ENCODE measurements at regions not wholly inside any gene's neighbourhood (a gene's known extent, or its start where the extent isn't known, plus 50 kb on each side); places are given as distances from the start of the nearest gene placed in this dataset.

GRCh38 chr11:13184295-13184794, 93.2 kb upstream of the BMAL1 start:
- Histone ChIP-seq H2AK5ac (ENCODE audit: low read depth, low read length) (no peak overlapping the region), H2BK120ac (replicated peaks; ENCODE audit: low read depth, low read length) (no peak overlapping the region), H3K23me2 (ENCODE audit: low read depth, low read length) (no peaks in the 10 kb centered on the region), H2BK15ac (ENCODE audit: low read length) (no peak overlapping the region), H3K36me3 (ENCODE audit: control insufficient read depth in 2 of 4, insufficient read depth in 4 of 4, low read length in 3 of 4) (no peaks in the 10 kb centered on the region), H3K27me3 (replicated peaks in 1 of 4; ENCODE audit: control insufficient read depth in 3 of 4, extremely low read depth in 1 of 4, insufficient read depth in 3 of 4, low read length in 3 of 4) (no peaks in the 10 kb centered on the region), H3K4ac (replicated peaks; ENCODE audit: insufficient read length, low read depth, low read length) (no peak overlapping the region), H3K14ac (ENCODE audit: insufficient read length) (no peak overlapping the region), H2BK12ac (ENCODE audit: low read depth, low read length) (no peak overlapping the region), H3K79me2 (ENCODE audit: control insufficient read depth in 1 of 2, insufficient read depth in 2 of 2, low read length in 2 of 2) (no peaks in the 10 kb centered on the region), H3K4me1 (replicated peaks in 1 of 4; ENCODE audit: control insufficient read depth in 3 of 4, insufficient read depth in 4 of 4, low read length in 3 of 4) (no peaks in the 10 kb centered on the region), H3K56ac (replicated peaks; ENCODE audit: insufficient read length, low read depth, low read length) (no peak overlapping the region), H4K20me1 (replicated peaks in 1 of 2; ENCODE audit: control insufficient read depth in 1 of 2, insufficient read depth in 2 of 2, low read length in 2 of 2) (no peaks in the 10 kb centered on the region), H2BK5ac (ENCODE audit: low read depth, low read length) (no peak overlapping the region), H3K23ac (ENCODE audit: insufficient read length) (no peak overlapping the region), H3K18ac (ENCODE audit: extremely low read depth, low read length) (no peak overlapping the region), H4K91ac (replicated peaks; ENCODE audit: insufficient read length, low read length) (no peak overlapping the region), H3K9ac (replicated peaks in 1 of 4; ENCODE audit: extremely low read depth in 1 of 4, low read depth in 3 of 4, low read length in 3 of 4) (no peak overlapping the region), H2AFZ (ENCODE audit: low read length) (no peak overlapping the region), H3K79me1 (ENCODE audit: low read depth, low read length) (no peaks in the 10 kb centered on the region), H3K27ac (ENCODE audit: low read depth, low read length) (no peak overlapping the region), H4K8ac (ENCODE audit: extremely low read depth, insufficient read depth, low read length) (no peak overlapping the region), H3K4me3 (ENCODE audit: extremely low read depth in 1 of 4, insufficient read depth in 2 of 4, low read depth in 3 of 4, low read length in 4 of 4) (no peak overlapping the region), H3K4me2 (ENCODE audit: insufficient read depth in 1 of 2, low read depth in 2 of 2, low read length in 2 of 2) (no peak overlapping the region), H3K9me3 (ENCODE audit: insufficient read depth in 2 of 2, low read depth in 1 of 2, low read length in 1 of 2) (0 out of 4 replicates have a peak, but pooled peaks cover 0 to 5% of the 10 kb centered on the region in 2 experiments), H2BK20ac (ENCODE audit: low read length) (no peak overlapping the region), H4K5ac (ENCODE audit: insufficient read length, low read depth, low read length) (no peak overlapping the region)
- CTCF ChIA-PET (ENCODE audit: partially characterized antibody): interaction anchor here (0.6 to 2.6 kb wide), 18 partner anchors 13 to 679 kb away, joined by 3 to 20 read pairs (median 4); no protein-coding TSS in a partner anchor
- WGBS, 2 experiments (ENCODE audit: extremely low coverage in 1 of 2, insufficient coverage in 1 of 2, insufficient read length in 1 of 2, insufficient replicate concordance in 2 of 2, low coverage in 1 of 2, low lambda C conversion rate in 2 of 2, missing lambda C conversion rate in 1 of 2): 80% methylated on average over 9 of the region's 9 CpGs; no CpG with 5 or more reads in 1 of the 2 experiments
- DNase-seq (ENCODE audit: low read depth in 1 of 2, low spot score in 2 of 2) (no peak), FAIRE-seq (no peak)
- POLR2A ChIA-PET (ENCODE audit: partially characterized antibody): no interaction called here
- TF ChIP-seq TEAD4 (IDR thresholded peaks at IDR 0.05; ENCODE audit: low read depth, low read length) (no peak), JUND (IDR thresholded peaks at IDR 0.05; ENCODE audit: low read length) (no peak), EGR1 (IDR thresholded peaks at IDR 0.05; ENCODE audit: borderline replicate concordance, low read depth, low read length) (no peak), CTBP2 (IDR thresholded peaks at IDR 0.05; ENCODE audit: borderline replicate concordance, insufficient read depth, insufficient read length, low read length) (no peak), POU5F1 (IDR thresholded peaks at IDR 0.05; ENCODE audit: low read depth, low read length) (no peak), NRF1 (IDR thresholded peaks at IDR 0.05; ENCODE audit: low read depth, low read length) (no peak), PHF8 (conservative IDR thresholded peaks at IDR 0.05; ENCODE audit: low read depth, low read length) (no peak), KDM5A (IDR thresholded peaks at IDR 0.05; ENCODE audit: low read length) (no peak), GTF2F1 (IDR thresholded peaks at IDR 0.05; ENCODE audit: borderline replicate concordance, low read depth, low read length) (no peak), RFX5 (IDR thresholded peaks at IDR 0.05; ENCODE audit: borderline replicate concordance, low read depth, low read length) (no peak), RAD21 (IDR thresholded peaks at IDR 0.05 in 1 of 2, conservative IDR thresholded peaks at IDR 0.05 in 1 of 2; ENCODE audit: low read depth in 2 of 2, low read length in 2 of 2) (no peak), NANOG (IDR thresholded peaks at IDR 0.05; ENCODE audit: insufficient read depth, low read depth, low read length, poor library complexity, severe bottlenecking) (no peak), CBX5 (IDR thresholded peaks at IDR 0.05; ENCODE audit: low read depth, low read length) (no peak), SUZ12 (IDR thresholded peaks at IDR 0.05; ENCODE audit: low read length) (no peak), SP2 (IDR thresholded peaks at IDR 0.05; ENCODE audit: low read length) (no peak)
